ENCODE measurements at regions not wholly inside any gene's neighbourhood (a gene's known extent, or its start where the extent isn't known, plus 50 kb on each side); places are given as distances from the start of the nearest gene placed in this dataset.

DNA sequence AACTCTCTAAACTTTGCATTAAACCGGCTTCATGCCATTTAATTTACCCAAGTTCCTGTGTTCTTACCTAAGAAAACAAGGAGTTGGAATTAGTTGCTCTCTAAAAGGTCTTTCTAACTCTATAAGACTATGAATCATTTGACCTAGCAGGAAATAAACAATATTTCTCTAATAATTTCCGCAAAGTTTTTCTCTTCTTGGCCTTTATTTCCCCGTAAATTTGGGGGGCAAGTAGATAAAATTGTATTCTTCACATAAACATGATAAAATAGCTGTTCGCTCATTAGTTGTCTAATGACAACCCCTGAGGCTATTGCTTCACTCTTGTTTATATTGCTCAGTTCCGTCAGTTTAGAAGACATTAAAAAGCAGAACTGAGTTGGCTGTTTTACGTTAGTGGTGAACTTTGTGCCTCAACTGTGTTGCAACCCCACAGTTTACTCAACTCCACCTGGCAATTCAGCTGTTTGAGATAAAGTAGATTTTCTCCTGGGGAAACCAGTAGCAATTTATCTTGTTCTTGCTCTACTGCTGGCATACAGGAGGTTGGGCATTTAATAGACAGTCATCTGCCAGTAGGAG lies 74.7 kb downstream of the BTG1 start:
- TF ChIP-seq, protein P1, sequence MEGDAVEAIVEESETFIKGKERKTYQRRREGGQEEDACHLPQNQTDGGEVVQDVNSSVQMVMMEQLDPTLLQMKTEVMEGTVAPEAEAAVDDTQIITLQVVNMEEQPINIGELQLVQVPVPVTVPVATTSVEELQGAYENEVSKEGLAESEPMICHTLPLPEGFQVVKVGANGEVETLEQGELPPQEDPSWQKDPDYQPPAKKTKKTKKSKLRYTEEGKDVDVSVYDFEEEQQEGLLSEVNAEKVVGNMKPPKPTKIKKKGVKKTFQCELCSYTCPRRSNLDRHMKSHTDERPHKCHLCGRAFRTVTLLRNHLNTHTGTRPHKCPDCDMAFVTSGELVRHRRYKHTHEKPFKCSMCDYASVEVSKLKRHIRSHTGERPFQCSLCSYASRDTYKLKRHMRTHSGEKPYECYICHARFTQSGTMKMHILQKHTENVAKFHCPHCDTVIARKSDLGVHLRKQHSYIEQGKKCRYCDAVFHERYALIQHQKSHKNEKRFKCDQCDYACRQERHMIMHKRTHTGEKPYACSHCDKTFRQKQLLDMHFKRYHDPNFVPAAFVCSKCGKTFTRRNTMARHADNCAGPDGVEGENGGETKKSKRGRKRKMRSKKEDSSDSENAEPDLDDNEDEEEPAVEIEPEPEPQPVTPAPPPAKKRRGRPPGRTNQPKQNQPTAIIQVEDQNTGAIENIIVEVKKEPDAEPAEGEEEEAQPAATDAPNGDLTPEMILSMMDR (IDR thresholded peaks at IDR 0.05; ENCODE audit: insufficient read depth, missing control alignments): no peak
- FAIRE-seq: no peak
- DNase-seq (ENCODE audit: insufficient read length, low spot score): no peak

DNA sequence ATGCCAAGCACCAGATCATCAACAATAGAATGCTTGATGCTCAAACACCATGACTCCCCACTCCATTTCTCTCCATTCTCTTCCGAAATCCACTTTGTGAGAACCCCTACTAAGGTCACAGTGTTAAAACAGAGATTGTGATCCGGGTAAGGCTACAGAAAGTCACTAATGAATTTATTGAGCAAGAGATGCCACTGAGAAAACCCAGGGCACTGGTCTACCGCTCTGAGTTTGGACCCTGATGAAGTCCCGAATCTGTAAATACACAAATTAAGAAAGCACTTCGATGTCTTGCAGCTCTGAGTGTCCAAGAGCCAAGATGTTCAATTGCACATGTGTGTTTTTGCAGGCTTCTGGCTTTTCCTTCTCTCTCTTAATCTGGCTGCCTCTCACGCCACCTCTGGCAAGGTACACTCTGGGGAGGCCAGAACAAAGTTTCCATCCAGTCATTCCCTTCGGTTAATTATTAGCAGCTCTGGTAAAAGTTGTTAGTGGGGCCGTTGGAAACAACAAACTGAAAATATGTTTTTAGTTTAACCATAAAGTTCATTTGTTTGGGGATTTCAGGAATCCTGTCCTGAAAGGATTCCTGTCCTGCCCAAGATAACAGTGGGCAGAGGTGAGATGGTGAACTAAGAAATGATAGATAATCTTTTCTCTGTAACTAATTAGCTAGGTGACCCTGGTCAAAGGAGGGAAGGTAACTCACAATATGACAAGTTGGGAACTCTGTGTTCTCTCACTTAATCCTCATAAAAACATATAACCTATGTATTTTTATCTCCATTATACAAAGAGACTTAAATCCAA lies 75.4 kb downstream of the BTG1 start:
- no peak for DNase-seq (ENCODE audit: insufficient read length, low spot score)
- TF ChIP-seq, protein P1 (IDR thresholded peaks at IDR 0.05; ENCODE audit: insufficient read depth, missing control alignments): no peak
- FAIRE-seq: no peak

DNA sequence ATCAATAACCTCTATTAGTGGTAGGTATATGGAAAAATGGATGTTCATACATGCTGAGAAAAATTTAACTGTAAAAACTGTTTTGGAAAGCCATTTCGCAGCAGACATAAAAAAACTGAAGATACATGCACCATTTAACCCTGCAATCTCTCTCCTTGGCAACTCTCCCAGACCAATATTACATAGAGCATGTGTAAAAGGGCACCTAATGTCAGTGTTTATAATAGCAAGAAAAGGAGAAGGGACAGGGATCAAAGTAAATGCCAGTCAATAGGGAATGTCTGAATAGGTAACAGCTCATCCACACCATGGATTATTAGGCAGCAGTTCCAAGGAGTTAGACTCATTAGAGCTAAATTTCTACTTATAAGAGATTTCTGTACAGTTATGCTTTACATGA lies 77.2 kb downstream of the BTG1 start:
- TF ChIP-seq, protein P1 (IDR thresholded peaks at IDR 0.05; ENCODE audit: insufficient read depth, missing control alignments): no peak
- no peak for FAIRE-seq
- DNase-seq (ENCODE audit: insufficient read length, low spot score): no peak

DNA sequence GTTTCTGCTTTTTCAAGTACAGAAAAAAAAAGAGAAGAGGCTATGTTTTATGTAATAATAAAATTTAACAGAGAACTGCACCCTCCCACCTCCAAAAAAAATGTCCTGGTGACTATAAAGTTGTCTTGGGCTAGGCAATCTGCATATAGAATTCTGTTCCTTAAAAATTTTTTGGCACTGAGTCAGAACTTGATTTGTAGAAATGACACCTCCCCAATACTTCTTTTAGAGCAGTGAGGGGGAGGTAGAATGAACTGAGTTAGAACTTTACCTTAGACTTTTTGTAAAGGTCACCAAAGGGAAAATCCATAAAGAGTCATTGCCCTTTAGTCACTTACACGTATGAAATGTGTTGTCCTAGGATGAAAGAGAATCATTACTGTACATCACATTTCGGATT lies 80.0 kb downstream of the BTG1 start:
- TF ChIP-seq, protein P1 (IDR thresholded peaks at IDR 0.05; ENCODE audit: insufficient read depth, missing control alignments): no peak
- FAIRE-seq (no peak), DNase-seq (ENCODE audit: insufficient read length, low spot score) (no peak)

DNA sequence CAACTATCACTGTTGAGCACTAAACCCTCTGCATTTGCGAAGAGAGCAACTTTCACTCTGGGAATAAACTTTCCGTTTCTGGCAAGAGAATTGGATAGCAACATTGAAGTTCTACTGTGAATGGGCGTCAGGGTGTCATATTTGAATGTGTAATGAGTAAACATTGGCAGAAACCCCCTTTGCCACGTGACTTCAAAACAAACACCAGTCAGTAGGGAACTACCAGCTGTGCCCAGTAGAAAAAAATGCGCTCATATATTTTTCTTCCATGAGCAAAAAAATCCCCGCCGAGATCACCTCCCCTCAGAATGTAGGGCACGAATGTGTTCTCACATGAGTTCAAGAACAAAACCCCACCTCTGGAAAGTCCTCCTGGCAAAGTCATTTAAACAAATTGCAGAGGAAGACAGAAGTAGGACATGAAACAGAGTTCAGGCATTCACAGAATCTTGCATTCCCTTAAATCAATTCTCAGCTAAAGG lies 80.6 kb downstream of the BTG1 start:
- FAIRE-seq (no peak), DNase-seq (ENCODE audit: insufficient read length, low spot score) (no peak)
- TF ChIP-seq, protein P1 (IDR thresholded peaks at IDR 0.05; ENCODE audit: insufficient read depth, missing control alignments): no peak

DNA sequence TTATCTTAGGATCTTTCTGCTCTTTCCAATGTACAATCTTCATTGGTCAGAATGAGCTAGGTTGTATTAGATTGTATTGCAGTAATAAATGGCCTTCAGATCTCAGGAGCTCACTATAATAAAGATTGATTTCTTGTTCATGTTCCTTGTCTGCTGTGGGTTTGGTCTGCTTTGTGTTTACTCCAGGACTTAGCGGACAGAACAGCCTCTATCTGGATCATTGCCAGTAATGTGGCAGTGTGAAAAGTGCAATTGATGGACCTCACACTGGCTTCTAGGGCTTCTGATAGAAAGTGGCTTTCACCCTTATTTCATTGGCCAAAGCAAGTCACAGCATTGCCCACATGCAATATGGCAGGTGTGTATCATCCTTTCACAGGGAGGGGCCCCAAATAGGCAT lies 81.2 kb downstream of the BTG1 start:
- TF ChIP-seq, protein P1 (IDR thresholded peaks at IDR 0.05; ENCODE audit: insufficient read depth, missing control alignments): no peak
- FAIRE-seq: no peak
- DNase-seq (ENCODE audit: insufficient read length, low spot score): no peak

DNA sequence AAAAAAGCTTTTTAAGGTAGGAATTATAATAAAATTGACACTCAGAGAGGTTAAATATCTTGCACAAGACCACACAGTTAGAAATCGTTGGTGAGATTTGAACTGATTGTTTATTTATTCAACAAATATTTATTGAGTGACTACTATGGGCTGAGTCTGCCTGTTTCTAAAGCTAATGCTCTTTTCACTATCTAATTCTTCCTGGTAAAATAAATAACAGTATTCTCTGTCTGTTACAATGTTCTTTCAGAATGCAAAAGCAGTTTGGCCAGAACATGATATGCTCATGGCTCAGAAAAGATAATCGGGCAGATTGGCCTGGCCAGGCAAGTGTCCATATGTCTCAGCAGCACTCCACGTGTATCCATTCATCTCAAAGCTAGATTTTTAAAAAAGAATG lies 82.0 kb downstream of the BTG1 start:
- TF ChIP-seq, protein P1 (IDR thresholded peaks at IDR 0.05; ENCODE audit: insufficient read depth, missing control alignments): no peak
- no peak for FAIRE-seq
- DNase-seq (ENCODE audit: insufficient read length, low spot score): no peak

Measured in D721Med (cell line).